Pons (tissue), 1 donor: ENCODE measurements at regions not wholly inside any gene's neighbourhood (a gene's known extent, or its start where the extent isn't known, plus 50 kb on each side); places are given as distances from the start of the nearest gene placed in this dataset.
"Not testable (repeated sequence)": the region's sequence is repeated elsewhere in the genome, so short reads cannot be mapped to it uniquely, and the experiment has no call there.

Source experiments
- DNase-seq: peaks from one replicate; pipeline ENCODE4 v3.0.0-alpha.2; 2016; ENCODE audit warnings: low spot score

DNA sequence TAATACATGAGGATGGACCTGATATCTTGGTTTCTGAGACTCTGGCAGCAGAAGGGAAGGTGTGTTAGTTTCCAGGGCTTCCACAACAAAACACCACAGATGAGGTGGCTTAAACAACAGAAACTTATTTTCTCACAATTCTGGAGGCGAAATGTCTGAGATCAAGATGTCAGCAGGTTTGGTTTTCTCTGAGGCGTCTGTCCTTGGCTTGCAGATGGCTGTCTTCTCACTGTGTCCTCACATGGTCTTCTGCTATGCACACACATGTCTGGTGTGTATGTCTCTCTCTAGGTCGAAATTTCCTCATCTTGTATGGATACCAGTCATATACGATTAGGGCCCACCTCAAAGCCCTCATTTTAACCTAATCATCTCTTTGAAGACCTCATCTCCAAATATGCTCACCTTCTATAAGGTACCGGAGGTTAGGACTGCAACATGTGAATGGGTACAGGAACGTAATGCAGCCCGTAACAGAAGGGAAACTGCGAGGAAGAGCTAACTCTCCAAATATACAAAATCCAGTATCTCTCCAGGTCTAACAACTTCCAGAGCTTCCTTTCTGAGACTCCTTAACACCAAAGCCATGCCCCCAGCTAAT is 139.8 kb upstream of the SMARCA2 start:
- DNase-seq: no peak

- no peak for DNase-seq
These were observed 139.2 kb upstream of the SMARCA2 start for GRCh38 chr9:1875921-1876448.

DNA sequence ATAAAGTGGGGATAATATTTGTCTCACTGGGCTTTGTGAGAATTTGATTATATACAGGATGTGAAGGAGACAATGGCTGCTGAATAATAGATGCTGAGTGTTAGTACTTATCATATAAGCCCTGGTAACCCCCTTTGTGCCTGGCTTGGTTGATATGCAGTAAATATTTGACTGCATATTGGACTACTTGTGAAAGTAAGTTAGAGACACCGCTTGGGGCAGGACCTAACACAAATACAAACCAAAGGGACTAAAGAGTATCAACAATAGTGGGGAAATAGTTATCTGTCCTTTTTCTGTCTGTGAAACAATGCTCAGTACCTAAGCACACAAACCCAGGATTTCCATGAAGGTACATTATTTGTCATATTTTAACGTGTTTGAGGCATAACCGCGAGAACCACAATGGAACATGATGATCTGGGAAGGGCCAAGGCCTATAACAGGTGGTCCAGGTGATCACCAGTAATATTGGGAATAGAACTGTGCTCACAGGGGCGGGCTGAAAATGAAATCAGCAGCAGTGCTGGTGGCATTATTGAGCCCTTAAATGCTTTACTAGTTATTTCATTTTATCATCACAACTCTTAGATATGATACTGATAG is 138.2 kb upstream of the SMARCA2 start:
- DNase-seq: no peak

GRCh38 chr9:1877951-1878350 is 137.2 kb upstream of the SMARCA2 start:
- DNase-seq: no peak

DNA sequence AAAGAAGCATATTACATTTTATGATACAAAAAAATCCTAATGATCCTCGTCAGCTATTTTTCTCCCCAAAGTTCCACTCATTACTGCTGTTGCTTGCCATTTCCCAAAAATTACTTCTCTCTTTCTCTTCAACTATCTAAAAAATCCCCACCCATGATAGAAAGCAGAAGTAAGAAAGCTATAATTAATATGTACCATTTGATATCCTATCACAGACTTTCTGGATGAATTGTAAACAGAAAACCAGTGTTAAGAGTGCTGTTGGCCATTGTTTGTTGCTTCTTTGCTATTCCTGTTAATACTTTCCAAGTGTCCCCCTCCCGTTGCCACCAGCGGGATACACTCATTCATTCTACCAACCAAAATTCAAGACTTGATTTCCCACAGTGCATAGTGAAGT is 136.3 kb upstream of the SMARCA2 start:
- no peak for DNase-seq

DNA sequence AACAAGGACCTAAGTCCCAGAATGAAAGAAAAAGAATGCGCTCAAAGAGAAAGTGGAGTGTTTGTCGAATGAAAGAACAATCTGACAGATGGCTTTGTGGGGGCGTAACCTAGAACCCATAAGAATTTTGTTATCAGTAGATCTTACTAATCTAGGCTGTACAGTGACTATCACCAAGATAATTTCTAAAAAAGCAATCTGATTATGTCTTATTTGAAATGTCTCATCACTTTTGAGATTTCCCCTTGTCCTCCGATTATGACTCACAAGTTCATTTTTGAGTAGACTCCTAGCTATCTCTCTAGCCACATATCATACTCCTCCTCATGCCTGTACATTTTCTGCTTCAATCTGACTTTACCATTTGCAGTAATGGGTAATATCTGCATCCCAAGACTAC is 135.6 kb upstream of the SMARCA2 start:
- no peak for DNase-seq

DNA sequence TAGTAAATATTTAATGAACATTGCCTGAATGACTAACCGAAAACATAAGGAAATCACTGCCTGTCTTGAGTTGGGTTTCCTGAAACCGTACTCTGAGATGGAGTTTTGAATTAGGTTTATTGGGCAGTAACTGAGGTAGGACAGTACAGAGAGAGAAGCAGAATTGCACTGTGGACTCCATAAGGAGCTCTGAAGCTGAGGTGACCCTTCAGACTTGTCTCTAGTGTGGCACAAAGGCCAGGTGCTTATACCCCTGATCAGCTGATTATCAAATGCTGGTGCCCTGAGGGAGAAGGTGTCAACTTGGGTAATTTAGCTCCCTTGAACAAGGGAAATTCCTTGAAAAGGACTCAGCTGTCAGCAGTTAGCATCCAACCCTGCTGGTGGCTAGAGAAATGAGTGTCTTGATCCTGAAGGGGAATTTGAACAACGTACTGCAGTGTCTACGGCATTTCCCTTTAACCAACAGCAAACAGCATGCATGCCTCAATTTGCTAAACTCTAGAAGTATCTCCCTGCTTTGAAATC is 135.0 kb upstream of the SMARCA2 start:
- DNase-seq: no peak

- no peak for DNase-seq
These were observed 133.3 kb upstream of the SMARCA2 start for GRCh38 chr9:1881708-1882295.

DNA sequence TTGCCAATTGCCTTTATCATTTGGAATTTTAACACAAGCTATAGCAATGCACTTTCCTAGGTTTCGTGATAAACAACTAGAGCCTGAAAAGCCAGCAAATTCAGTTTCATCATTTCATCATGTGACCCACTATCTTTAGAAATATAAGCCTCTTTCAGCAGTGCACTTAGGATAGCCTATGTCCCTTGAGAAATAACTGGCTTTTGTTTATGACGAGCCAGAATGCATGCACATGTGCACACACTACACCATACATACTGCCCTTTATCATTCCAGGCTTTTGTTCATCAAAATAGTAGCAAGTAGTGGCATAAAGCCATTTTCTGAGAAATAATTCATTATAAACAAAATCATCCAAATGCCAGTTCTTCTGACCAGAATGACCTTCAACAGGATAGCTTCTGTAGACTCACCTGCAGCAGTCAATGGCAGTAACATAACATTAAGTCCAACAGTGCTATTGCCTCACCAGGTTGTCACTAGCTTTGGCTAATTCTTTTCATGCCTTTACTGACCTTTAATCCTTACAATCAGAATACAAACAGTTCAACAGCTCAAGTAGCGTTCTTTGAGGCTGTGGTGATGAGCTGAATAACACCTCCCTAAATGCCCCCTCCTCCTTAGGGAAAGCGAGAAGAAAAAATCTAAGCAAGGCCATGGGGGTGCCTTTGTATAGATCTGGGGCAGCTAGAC is 132.3 kb upstream of the SMARCA2 start:
- DNase-seq: no peak

GRCh38 chr9:1890201-1890600 is 124.9 kb upstream of the SMARCA2 start:
- no peak for DNase-seq

DNA sequence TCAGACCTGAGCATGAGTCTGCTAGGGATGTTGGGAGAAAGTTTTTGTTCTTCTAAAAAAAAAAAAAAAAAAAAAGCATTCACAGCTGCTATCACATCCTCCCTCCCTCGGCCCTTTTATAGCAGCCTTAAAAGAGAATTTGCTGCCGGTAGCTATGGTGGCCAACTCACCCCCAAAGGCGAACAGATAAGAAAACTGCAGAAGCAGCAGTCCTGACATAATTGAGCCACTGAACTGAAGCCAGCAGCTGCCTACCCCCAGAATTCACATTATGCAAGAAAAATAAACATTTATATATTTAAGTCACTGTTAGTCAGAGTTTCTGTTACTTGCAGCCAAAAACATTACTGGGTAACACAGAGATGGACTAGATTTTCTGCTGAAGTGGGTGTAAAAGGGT is 124.3 kb upstream of the SMARCA2 start:
- DNase-seq: no peak

DNA sequence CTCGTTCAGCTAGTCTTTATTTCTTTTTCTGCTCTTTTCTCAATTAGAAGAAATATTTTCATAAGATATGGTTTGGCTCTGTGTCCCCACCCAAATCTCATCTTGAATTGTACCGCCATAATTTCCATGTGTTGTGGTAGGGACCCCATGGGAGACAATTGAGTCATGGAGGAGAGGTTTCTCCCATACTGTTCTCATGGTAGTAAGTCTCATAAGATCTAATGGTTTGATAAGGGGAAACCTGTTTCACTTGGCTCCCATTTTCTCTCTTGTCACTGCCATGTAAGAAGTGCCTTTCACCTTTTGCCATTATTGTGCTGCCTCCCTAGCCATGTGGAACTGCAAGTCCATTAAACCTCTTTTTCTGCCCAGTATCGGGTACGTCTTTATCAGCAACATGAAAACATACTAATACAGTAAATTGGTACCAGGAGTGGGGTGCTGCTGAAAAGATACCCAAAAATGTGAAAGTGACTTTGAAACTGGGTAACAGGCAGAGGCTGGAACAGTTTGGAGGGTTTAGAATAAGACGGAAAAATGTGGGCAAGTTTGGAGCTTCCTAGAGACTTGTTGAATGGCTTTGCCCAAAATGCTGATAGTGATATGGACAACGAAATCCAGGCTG is 112.0 kb upstream of the SMARCA2 start:
- DNase-seq: not testable (repeated sequence)

DNA sequence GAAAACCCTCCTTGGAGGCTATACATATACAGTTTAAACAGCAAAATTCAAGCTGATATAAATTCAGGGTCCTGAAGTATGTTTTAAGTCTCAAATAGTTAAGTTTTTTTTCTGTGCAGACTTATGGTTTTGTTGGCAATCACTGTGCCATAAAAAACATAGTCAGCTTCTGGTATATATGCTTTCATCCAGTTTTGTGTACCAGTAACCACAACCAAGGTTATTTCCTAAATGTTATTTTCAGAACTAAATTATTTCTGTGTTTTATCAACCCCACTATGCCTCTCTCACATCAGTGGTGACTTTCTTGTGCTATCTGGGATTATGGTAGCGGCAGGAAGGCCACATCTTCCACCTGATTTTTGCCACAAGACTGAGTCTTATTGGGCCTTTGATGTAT is 107.7 kb upstream of the SMARCA2 start:
- DNase-seq: no peak

DNA sequence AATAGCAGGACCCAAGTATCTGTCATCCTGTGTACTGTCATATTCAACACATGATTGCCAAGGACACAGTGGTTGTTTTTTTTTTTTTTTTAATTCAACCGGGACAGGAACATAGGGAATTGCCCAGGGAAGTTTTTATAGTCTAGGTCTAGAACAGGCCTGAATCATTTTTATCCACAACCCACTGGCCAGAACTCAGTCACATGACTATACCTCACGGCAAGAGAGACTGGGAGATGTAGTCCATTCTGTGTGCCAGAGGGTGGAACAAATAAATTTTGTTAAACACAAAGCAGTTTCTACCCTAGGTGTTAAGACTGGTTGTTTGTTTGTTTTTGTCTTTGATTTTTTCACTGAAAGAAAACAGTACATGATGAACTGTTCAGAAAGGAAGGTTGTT is 105.8 kb upstream of the SMARCA2 start:
- no peak for DNase-seq

DNA sequence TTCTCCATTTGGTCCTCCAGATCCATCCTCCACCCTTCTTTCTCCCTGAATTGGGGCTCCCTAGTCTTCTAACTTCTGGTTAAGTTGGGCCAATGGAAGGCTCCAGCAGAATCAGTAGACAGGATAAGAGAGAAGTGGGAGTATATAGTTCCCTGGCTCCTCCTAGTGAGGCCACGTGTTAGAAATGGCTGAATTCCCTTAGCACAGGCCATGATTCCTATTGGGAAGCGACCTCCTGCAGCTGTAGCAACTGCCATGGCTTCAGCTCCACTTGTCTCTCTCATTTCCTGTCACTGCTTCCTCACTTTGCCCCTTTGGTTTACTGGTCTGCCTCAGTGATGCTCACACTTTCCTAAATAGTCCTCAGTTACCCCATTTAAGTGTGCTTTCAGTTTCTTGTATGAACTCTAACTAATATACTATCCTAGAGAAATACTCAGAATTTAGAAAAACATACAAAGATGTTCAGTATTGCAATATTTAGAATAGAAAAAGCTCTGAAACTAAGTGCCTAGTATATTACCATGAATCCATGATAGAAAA is 104.8 kb upstream of the SMARCA2 start:
- DNase-seq: no peak

DNA sequence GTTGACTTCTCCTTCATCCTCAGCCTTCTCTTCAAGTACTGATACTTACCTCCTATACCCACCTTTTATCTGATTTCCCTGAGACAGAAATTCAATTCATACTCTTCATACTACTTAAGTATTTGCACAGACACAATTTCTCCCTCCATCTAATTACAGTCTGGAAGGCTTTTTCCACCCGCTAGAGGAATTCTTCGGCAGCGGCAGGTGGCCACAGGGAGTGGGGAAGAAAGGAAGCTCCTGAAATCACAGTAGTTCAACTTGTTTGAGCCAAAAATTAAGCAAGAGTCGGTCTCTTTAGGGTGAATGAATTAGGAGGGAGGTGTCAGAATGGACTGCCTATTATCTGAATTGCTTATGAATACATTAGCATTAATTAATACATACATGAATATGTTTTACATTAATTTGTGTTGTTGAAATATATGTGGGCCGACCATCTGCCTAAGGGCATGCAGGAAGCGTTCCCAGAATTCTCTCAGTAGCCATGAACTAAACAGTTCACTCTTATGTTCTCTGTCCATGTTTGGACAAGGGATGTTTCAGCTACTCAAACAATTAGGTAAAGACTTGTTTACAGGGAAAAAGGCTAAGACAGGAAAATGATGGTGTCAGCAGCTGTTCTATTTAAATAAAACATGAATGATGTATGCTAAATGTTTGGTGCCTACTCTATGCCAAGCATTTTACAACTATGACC is 101.4 kb upstream of the SMARCA2 start:
- DNase-seq: no peak

DNA sequence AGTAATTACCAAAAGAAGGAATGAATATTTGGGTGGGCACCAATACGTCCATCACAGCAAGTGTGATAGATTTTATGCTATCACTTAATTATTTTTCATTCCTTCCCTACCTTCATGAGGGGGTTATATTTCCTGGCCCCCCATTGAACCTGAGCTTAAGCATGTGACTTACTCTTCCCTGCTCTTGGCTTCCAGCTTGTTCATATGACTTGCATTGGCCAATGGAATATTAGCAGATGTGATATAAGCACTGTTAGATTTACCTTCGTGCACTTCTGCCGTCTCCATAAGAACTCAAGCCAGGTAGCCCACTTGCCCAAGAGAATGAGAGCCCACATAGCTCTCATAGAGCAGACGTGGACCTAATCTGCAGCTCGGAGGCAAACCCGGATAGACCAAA is 99.1 kb upstream of the SMARCA2 start:
- DNase-seq: no peak

- DNase-seq: no peak
These were observed 98.5 kb upstream of the SMARCA2 start for GRCh38 chr9:1916655-1917054.

- DNase-seq: no peak
These were observed 97.7 kb upstream of the SMARCA2 start for GRCh38 chr9:1917396-1917935.

GRCh38 chr9:1918108-1918507 is 97.0 kb upstream of the SMARCA2 start:
- DNase-seq: no peak

DNA sequence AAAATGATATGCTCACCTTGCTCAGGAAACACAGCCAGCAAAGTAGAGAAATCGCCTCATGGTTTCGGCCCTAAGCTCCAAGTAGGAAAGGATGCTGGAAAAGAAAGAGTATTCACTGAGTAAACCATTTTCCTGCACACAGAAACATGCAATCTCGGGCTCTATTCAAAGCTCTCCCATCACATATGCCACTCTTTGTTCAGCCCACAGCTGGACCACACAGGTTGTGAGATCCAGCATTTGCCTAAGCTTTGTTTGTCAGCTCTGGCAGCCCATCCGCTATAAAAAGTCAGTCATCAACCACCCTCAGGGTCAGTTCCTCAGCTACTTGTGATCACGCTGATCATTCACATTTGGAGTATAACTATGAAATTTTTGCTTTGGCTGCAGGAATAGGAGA is 96.5 kb upstream of the SMARCA2 start:
- no peak for DNase-seq
